KMS-11 (cell line): ENCODE measurements at regions not wholly inside any gene's neighbourhood (a gene's known extent, or its start where the extent isn't known, plus 50 kb on each side); places are given as distances from the start of the nearest gene placed in this dataset.

Experiments used
- H2AFZ ChIP-seq: fragments of 200-600 bp; sonication (generic); 2 replicates; pipeline ENCODE4 v1.6.1; 2016; ENCODE audit warnings: antibody characterized with exemption, mixed run types, low read depth
- H3K27ac ChIP-seq: fragments of 200-600 bp; sonication (generic); 2 replicates; pipeline ENCODE4 v1.6.1; 2016; ENCODE audit warnings: mild to moderate bottlenecking, mixed run types
- H3K27me3 ChIP-seq: fragments of 200-600 bp; sonication (generic); 2 replicates; pipeline ENCODE4 v1.6.1; 2017; ENCODE audit warnings: mild to moderate bottlenecking, low read depth, mixed run types, moderate library complexity; ENCODE audit not compliant: insufficient read depth
- H3K36me3 ChIP-seq: fragments of 200-600 bp; sonication (generic); 2 replicates; pipeline ENCODE4 v1.6.1; 2017; ENCODE audit warnings: mild to moderate bottlenecking, mixed run types; ENCODE audit not compliant: insufficient read depth
- H3K4me1 ChIP-seq: fragments of 200-600 bp; sonication (generic); 2 replicates; pipeline ENCODE4 v1.6.1; 2016; ENCODE audit warnings: mild to moderate bottlenecking, low read depth, mixed run types; ENCODE audit not compliant: poor library complexity, severe bottlenecking
- H3K4me2 ChIP-seq: fragments of 200-600 bp; sonication (generic); 2 replicates; pipeline ENCODE4 v1.7.0; 2016; ENCODE audit warnings: mild to moderate bottlenecking, mixed run types
- H3K4me3 ChIP-seq: fragments of 200-600 bp; sonication (generic); IDR thresholded peaks from 2 replicates; pipeline ENCODE4 v1.6.1; 2017; ENCODE audit warnings: low read depth, low read length, mixed read lengths; ENCODE audit not compliant: insufficient read depth
- H3K79me2 ChIP-seq: fragments of 200-600 bp; sonication (generic); 2 replicates; pipeline ENCODE4 v1.6.1; 2016; ENCODE audit warnings: low read depth, mixed run types; ENCODE audit not compliant: insufficient read depth
- H3K9ac ChIP-seq: fragments of 200-600 bp; sonication (generic); 2 replicates; pipeline ENCODE4 v1.6.1; 2016; ENCODE audit warnings: mild to moderate bottlenecking, mixed run types
- H4K20me1 ChIP-seq: fragments of 200-600 bp; sonication (generic); 2 replicates; pipeline ENCODE4 v1.6.1; 2016; ENCODE audit warnings: mild to moderate bottlenecking, mixed run types; ENCODE audit not compliant: insufficient read depth
- CTCF ChIP-seq: fragments of 200-600 bp; sonication (generic); conservative IDR thresholded peaks from 2 replicates; pipeline ENCODE4 v1.6.1; 2017; ENCODE audit warnings: low read depth, mild to moderate bottlenecking, antibody characterized with exemption, low read length, moderate library complexity, mixed read lengths

- no peak overlapping the region for H3K4me2 ChIP-seq
- H3K27ac ChIP-seq: no peak overlapping the region
- no peaks in the 10 kb centered on the region for H3K79me2 ChIP-seq
- TF ChIP-seq CTCF: no peak
- H4K20me1 ChIP-seq: no peaks in the 10 kb centered on the region
- H3K36me3 ChIP-seq: no peaks in the 10 kb centered on the region
- no peak overlapping the region for H3K9ac ChIP-seq
- no peak overlapping the region for H3K4me3 ChIP-seq
- peaks cover 8% of the 10 kb centered on the region for H3K4me1 ChIP-seq
- H2AFZ ChIP-seq: no peak overlapping the region
- H3K27me3 ChIP-seq: no peaks in the 10 kb centered on the region
Measured at GRCh38 chr2:136308611-136309010, 190.7 kb upstream of the CXCR4 start.

GRCh38 chr2:136306836-136307235, 188.9 kb upstream of the CXCR4 start:
- no peaks in the 10 kb centered on the region for H4K20me1 ChIP-seq
- H3K79me2 ChIP-seq: no peaks in the 10 kb centered on the region
- no peak overlapping the region for H3K4me3 ChIP-seq
- H3K4me1 ChIP-seq: peaks cover 8% of the 10 kb centered on the region
- TF ChIP-seq CTCF: no peak
- H3K27ac ChIP-seq: no peak overlapping the region
- no peaks in the 10 kb centered on the region for H3K36me3 ChIP-seq
- no peaks in the 10 kb centered on the region for H3K27me3 ChIP-seq
- no peak overlapping the region for H3K9ac ChIP-seq
- no peak overlapping the region for H3K4me2 ChIP-seq
- H2AFZ ChIP-seq: no peak overlapping the region

GRCh38 chr2:136305517-136306192, 187.7 kb upstream of the CXCR4 start:
- H3K27ac ChIP-seq: no peak overlapping the region

GRCh38 chr2:136301006-136301405, 183.1 kb upstream of the CXCR4 start:
- Histone ChIP-seq H3K4me3 (no peak overlapping the region), H3K27ac (no peak overlapping the region), H3K79me2 (no peaks in the 10 kb centered on the region), H3K27me3 (no peaks in the 10 kb centered on the region), H3K4me2 (no peak overlapping the region), H3K9ac (no peak overlapping the region), H3K4me1 (peaks cover 8% of the 10 kb centered on the region), H2AFZ (no peak overlapping the region), H3K36me3 (no peaks in the 10 kb centered on the region), H4K20me1 (no peaks in the 10 kb centered on the region)
- no peak for TF ChIP-seq CTCF

More at GRCh38 chr2:136305517-136306192, 187.7 kb upstream of the CXCR4 start:
- H3K36me3 ChIP-seq: no peaks in the 10 kb centered on the region
- no peaks in the 10 kb centered on the region for H3K27me3 ChIP-seq
- TF ChIP-seq CTCF: no peak
- H3K4me2 ChIP-seq: no peak overlapping the region
- H4K20me1 ChIP-seq: no peaks in the 10 kb centered on the region
- H2AFZ ChIP-seq: no peak overlapping the region
- no peak overlapping the region for H3K4me3 ChIP-seq
- no peak overlapping the region for H3K9ac ChIP-seq
- H3K4me1 ChIP-seq: peaks cover 8% of the 10 kb centered on the region
- no peaks in the 10 kb centered on the region for H3K79me2 ChIP-seq
